Hepatic stellate cell (primary cell): ENCODE measurements at regions not wholly inside any gene's neighbourhood (a gene's known extent, or its start where the extent isn't known, plus 50 kb on each side); places are given as distances from the start of the nearest gene placed in this dataset.
"Not testable (repeated sequence)": the region's sequence is repeated elsewhere in the genome, so short reads cannot be mapped to it uniquely, and the experiment has no call there.

Experiments used
- DNase-seq: peaks from one replicate; pipeline ENCODE4 v3.0.0; 2011; ENCODE audit warnings: low spot score

DNA sequence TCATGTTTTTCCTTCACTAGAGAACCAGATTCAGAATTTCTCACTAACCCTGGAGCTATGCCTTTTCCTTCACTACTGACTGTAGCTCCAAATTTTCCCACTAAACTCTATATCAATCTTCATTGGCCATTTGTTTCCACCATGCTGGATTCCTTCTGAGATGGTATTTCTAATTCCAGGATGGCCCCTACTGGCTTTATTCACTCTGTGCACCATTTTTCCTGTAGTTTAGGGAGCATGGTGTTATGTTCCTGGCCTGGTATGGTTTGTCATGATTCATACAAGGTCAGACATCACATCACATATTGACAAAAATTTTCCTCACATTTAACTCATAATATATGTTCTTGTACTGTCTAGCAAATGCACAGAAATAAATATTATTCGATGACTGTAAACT, 229.2 kb upstream of the TFPI start:
- no peak for DNase-seq

DNA sequence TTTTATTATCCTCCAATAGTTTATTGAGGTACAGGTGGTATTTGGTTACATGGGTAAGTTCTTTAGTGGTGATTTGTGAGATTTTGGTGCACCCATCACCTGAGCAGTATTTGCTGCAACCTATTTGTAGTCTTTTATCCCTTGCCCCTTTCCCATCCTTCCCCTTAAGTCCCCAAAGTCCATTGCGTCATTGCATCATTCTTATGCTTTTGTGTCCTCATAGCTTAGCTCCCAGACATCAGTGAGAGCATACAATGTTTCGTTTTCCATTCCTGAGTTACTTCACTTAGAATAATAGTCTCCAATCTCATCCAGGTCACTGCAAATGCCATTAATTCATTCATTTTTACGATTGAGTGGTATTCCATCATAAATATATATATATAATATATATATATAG, 229.9 kb upstream of the TFPI start:
- not testable (repeated sequence) for DNase-seq

DNA sequence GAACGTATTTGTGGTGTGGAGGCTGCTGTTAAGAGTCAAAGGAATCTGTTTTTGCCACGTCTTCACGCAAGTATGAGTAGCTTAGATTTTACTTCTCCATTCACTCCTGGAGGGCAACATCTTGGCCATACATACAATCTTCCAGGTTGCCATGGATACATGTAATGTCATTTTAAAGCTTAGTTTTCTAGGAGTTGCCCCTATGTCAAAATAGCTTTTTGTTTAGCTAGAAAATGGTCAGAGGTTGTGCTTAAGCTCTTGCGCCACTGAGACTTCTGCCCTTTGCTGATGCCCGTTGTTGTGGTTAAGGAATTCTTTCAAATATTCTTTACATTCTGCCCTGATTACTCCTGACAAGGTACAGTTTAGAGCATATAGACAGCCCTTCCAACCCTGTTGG, 245.4 kb upstream of the TFPI start:
- DNase-seq, result no peak

DNA sequence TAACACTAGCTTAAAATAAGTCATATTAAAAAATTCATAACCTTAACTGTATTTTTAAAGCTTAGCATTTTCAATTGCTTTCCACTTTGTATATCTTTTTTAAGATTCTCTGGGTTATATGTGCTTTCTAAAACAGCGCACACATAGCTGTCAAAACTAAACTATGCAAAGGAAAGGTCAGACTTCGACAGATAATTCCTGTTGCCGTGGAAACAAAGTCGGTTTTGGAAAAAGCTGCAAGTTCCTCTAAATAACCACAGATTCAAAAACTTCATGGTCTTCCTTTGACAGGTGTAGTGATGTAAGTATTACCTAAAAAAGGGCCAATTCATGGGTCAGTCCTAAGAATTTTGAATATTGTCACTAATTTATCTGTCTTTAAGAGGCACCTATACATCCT, 249.6 kb upstream of the TFPI start:
- no peak for DNase-seq

- no peak for DNase-seq
Observed at GRCh38 chr2:187815113-187815512, 260.9 kb upstream of the TFPI start.

DNA sequence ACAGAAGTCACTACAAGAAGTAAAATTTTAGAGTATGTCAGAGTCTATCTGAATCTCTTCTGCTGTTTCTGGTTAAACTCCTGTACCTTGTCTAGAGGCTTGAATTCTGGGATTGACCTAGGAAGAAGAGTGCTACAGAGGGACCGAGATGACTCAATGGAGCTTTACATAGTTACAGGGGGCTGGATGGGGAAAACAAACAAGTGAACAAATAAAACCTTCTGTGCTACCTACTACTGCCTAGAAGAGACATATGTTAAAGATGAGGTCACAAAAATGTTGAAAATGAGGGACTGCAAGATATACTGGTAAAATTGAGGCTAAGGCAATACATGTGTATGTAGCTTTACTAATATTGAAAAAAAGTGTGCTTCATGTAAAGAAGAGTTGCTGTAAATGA, 265.4 kb upstream of the TFPI start:
- no peak for DNase-seq

DNA sequence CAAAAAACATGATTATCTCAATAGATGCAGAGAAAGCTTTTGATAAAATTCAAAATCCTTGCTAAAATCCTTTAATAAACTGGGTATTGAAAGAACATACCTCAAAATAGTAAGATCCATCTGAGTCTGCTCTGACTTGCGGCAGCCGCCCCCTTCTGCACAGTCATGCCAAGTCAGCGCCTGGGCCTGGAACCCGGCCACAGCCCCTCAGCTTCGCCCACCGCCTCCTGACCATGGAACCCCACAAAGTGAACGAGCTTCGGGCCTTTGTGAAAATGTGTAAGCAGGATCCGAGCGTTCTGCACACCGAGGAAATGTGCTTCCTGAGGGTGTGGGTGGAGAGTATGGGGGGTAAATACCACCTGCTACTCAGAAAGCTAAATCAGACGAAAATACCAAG, 270.9 kb upstream of the TFPI start:
- no peak for DNase-seq

- DNase-seq, result no peak
Observed at GRCh38 chr2:187826023-187826422, 271.8 kb upstream of the TFPI start.

DNA sequence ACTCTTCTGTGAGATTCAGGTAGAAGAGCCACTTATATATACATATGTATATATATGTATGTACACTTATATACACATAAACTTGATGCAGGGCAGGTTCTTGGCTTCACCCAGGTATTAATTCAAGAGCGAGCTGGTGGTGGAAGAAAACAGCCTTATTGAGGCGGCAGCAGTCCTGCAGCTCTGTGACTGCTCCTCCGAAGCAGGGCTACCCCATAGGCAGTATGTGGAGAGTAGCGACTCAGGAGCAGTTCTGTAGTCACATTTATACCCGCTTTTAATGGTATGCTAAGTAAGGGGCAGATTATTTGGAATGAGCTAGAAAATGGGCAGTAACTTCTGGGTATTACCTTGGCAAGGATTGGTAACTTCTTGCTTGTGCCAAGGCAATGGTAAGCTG, 280.6 kb upstream of the TFPI start:
- DNase-seq, result no peak

GRCh38 chr2:187838690-187839089, 284.5 kb upstream of the TFPI start:
- DNase-seq, result no peak

GRCh38 chr2:187842315-187842714, 288.1 kb upstream of the TFPI start:
- DNase-seq, result no peak

DNA sequence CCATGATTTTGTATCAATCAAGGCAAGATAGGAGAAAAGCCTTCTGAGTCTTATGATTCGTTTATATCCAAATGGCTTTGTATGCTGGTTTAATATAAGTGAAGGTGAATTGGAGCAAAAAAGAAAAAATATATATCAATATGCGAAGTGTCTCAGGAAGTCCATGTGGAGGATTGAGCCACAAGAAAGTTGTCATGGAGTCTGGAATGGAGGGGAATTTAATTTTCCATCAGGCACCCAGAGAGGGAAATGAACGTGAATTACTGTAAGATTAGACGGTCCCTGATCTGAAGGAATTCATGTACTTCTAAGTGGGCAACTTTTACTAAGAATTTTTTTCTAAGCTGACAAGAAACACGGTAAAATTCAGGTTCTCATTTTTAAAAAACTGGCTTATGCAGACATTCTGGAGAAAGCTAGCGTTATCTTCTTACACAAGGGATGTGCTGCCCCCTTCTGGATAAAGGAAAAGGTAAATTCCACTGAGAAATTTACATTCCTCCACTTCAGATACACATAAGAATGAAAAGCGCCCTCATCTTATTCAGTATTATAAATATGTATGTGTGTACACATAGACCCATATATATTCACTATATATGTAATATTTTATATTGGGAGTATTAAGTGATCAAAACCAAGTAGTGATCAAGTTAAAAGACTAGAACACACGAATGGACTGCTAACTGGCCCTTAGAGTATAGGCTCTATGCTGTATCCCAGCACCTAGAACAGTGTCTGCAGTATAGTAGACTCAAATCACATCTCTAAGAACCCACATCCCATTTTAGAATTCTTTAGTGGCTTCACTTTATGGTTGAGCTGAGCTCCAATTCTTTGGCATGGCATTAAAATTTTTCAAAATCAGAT, 289.0 kb upstream of the TFPI start:
- DNase-seq, result peak; percentile 14

- no peak for DNase-seq
Observed at GRCh38 chr2:187847245-187848208, 293.3 kb upstream of the TFPI start.

DNA sequence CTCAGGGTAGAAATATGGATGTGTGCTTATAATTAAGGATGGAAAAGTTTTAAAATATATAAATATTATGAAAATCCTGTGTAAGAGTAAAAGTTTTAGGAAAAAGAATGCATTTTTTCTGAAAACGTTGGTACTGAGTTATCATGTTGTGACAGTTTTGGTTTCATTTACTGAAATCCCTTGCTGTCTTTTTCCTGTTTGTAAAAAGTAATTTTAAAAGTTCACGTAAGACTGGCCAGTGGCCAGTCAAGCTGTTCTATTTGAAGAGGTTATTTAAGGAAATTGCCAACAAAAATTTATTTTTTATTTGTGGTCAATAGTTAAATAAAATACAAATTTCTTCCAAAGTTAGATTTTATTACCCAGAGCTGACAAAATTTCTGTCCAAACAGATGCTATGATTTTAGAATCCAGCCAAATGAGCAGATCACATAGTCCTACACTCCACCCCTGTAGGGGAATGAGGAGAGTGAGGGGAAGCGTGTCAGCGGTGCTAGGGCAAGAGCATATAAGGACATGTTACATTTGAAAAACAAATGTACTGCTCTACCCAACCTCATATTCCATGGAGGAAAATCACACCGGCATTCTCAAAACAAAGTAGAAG, 297.8 kb upstream of the TFPI start:
- DNase-seq, result no peak

GRCh38 chr2:187853381-187853791, 299.2 kb upstream of the TFPI start:
- DNase-seq, result no peak

DNA sequence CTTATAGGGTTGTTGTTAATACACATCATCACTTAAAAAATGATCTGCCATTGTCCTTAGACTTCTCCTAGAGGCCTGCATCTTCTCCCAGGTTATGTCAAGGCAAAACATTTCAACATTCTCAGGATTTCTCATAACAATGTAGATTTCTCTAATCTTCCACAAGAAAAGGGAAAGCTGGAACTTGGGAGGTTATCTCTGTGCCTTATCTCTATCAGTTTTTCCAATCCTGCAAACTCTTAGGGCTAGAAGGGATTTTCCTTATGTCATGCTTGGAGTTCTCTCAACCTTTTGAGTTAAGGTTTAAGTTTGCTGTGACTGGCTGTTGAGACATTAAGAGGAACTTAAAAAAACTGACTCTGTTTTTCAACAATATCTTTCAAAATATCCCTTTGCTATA, 300.6 kb upstream of the TFPI start:
- no peak for DNase-seq

- DNase-seq, result no peak
Observed at GRCh38 chr2:187855689-187856088, 301.5 kb upstream of the TFPI start.

DNA sequence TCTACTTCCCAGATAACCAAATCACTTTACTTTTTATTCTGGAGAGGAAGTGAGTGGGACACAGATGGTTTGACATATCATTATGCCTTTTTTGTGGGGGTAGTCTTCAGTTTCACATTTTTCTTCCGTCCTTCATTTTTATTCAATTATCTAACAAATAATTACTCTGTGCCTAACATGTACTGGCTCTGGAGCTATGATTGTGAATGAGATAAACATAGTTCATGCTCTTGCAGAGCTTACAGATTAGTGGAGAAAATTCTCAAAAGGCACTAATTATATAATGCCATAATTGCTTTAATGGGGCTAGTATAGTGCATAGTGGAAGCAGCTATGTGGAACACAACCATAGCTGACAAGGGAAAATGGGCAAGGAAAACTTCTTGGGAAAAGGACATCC, 303.6 kb upstream of the TFPI start:
- DNase-seq, result no peak

- no peak for DNase-seq
Observed at GRCh38 chr2:187862715-187863114, 308.5 kb upstream of the TFPI start.

DNA sequence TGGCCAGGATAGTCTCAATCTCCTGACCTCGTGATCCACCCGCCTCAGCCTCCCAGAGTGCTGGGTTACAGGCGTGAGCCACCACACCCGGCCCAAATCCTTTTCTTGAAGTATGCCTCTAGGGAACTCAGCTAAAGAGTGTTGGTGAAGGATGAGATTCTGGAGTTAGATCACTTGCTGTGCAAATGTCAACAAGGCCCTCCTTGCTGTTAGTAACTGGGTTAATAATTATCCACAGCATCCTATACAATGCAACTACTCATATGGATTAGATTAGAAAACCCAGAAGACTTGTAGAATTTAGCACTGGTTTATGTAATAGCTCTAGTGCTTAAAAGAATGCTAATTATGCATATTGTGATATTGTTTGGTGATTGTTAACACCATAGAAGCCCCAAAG, 310.8 kb upstream of the TFPI start:
- no peak for DNase-seq

GRCh38 chr2:187867165-187867564, 312.9 kb upstream of the TFPI start:
- DNase-seq, result no peak

DNA sequence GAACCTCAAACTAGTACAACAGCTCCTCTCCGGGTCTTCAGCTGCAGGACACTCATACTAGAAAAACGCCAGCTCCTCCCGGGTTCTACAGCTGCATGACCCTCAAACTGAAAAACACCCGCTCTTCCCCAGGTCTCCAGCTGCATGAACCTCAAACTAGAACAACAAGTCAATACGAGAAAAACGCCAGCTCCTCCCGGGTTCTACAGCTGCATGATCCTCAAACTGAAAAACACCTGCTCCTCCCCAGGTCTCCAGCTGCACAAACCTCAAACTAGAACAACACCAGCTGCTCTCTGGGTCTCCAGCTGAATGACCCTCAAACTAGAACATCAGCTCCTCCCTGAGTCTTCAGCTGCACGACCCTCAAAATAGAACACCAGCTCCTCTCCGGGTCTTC, 315.0 kb upstream of the TFPI start:
- DNase-seq, result no peak

DNA sequence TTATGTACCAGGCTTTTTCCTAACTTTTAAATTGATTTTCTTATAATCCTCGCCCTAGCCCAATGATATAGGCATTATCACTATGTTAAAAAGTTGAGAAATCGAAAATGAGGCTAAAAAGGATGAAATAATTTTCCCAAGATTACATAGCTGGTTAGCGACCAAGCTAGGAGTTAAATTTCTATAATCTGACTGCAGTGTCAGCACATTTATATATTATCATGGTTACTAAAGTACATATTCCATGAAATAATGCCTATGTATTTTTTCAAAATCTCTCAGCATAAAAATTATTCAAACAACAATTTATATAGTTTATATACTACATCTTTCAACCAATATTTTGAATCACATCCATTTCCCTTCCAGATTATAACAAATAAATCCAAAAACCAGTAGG, 317.3 kb upstream of the TFPI start:
- DNase-seq, result no peak
